Calu3 (cell line): ENCODE measurements at regions not wholly inside any gene's neighbourhood (a gene's known extent, or its start where the extent isn't known, plus 50 kb on each side); places are given as distances from the start of the nearest gene placed in this dataset.

Source experiments
- BruUV-seq: library from RNA; stranded (reverse); fragments of 400-500 nt; replicated peaks from 2 replicates; lab custom pipeline; 2021; lab: Mats Ljungman, UMichigan
- CTCF ChIA-PET: fragments of 300-600 bp; sonication (Branson Sonifier 250); formaldehyde crosslinking; loops from one replicate; lab custom pipeline; 2022; ENCODE audit warnings: antibody characterized with exemption; lab: Charles Lee
- DNase-seq: peaks from one replicate; pipeline ENCODE4 v3.0.0; 2022
- H3K27ac Mint-ChIP-seq: one replicate; pipeline ENCODE4 v1.8.0; 2022; ENCODE audit warnings: mixed read lengths; ENCODE audit not compliant: unreplicated experiment
- H3K27me3 Mint-ChIP-seq: one replicate; pipeline ENCODE4 v1.8.0; 2022; ENCODE audit warnings: mixed read lengths; ENCODE audit not compliant: unreplicated experiment
- H3K36me3 Mint-ChIP-seq: one replicate; pipeline ENCODE4 v1.8.0; 2022; ENCODE audit warnings: mild to moderate bottlenecking, moderate library complexity, mixed read lengths; ENCODE audit not compliant: insufficient read depth, unreplicated experiment
- H3K4me1 Mint-ChIP-seq: one replicate; pipeline ENCODE4 v1.8.0; 2022; ENCODE audit warnings: mild to moderate bottlenecking, low read depth, mixed read lengths; ENCODE audit not compliant: unreplicated experiment
- H3K4me3 Mint-ChIP-seq: one replicate; pipeline ENCODE4 v1.8.0; 2022; ENCODE audit warnings: mild to moderate bottlenecking, low read depth, moderate library complexity, mixed read lengths; ENCODE audit not compliant: unreplicated experiment
- H3K9me3 Mint-ChIP-seq: one replicate; pipeline ENCODE4 v1.8.0; 2022; ENCODE audit warnings: low read depth, mixed read lengths; ENCODE audit not compliant: unreplicated experiment
- intact Hi-C: fragments of 100-400 bp; cut with micrococcal nuclease; formaldehyde crosslinking; loops from one replicate; pipeline ENCODE4 v1.10.0; 2022; ENCODE audit not compliant: unreplicated experiment
- TF ChIP-seq, protein P1 (sequence below): fragments of 200-600 bp; IDR thresholded peaks from one replicate; pipeline ENCODE4 v1.8.0; 2022; ENCODE audit warnings: antibody characterized with exemption; ENCODE audit not compliant: unreplicated experiment

DNA sequence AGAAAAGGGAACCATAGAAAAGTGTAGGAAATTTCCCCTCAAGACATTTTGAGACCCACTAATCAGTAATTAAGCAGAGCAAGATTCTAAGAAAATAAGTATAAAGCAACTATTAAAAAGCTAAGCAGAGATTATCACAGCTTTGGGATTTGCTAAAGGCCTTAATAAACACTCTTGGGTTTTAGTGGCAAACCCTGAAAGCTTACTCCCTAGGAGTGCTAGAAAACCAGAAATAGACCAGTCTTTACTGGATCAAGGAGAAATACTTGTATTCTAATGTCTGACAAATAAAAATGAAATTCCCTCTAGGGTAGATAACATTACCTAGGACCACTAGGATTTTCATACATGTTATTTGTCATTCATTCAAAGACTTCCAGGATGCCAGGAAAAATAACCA is 510.8 kb downstream of the SPATA31D1 start:
- H3K27ac Mint-ChIP-seq: no peak overlapping the region
- no peaks in the 10 kb centered on the region for H3K27me3 Mint-ChIP-seq
- no TSS peak for BruUV-seq
- TF ChIP-seq, protein P1, sequence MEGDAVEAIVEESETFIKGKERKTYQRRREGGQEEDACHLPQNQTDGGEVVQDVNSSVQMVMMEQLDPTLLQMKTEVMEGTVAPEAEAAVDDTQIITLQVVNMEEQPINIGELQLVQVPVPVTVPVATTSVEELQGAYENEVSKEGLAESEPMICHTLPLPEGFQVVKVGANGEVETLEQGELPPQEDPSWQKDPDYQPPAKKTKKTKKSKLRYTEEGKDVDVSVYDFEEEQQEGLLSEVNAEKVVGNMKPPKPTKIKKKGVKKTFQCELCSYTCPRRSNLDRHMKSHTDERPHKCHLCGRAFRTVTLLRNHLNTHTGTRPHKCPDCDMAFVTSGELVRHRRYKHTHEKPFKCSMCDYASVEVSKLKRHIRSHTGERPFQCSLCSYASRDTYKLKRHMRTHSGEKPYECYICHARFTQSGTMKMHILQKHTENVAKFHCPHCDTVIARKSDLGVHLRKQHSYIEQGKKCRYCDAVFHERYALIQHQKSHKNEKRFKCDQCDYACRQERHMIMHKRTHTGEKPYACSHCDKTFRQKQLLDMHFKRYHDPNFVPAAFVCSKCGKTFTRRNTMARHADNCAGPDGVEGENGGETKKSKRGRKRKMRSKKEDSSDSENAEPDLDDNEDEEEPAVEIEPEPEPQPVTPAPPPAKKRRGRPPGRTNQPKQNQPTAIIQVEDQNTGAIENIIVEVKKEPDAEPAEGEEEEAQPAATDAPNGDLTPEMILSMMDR: no peak
- CTCF ChIA-PET: no interaction called here
- H3K36me3 Mint-ChIP-seq: no peaks in the 10 kb centered on the region
- no peak for DNase-seq
- H3K9me3 Mint-ChIP-seq: peaks cover 5% of the 10 kb centered on the region
- intact Hi-C loops: no loop called here
- no peaks in the 10 kb centered on the region for H3K4me1 Mint-ChIP-seq
- H3K4me3 Mint-ChIP-seq: no peak overlapping the region

GRCh38 chr9:82504620-82505019 is 516.0 kb downstream of the SPATA31D1 start:
- Mint-ChIP-seq H3K27ac (no peak overlapping the region), H3K9me3 (peaks cover 5% of the 10 kb centered on the region), H3K4me1 (no peaks in the 10 kb centered on the region), H3K36me3 (no peaks in the 10 kb centered on the region), H3K4me3 (no peak overlapping the region), H3K27me3 (no peaks in the 10 kb centered on the region)
- CTCF ChIA-PET: no interaction called here
- DNase-seq: no peak
- intact Hi-C loops: no loop called here
- no TSS peak for BruUV-seq
- TF ChIP-seq, protein P1: no peak

DNA sequence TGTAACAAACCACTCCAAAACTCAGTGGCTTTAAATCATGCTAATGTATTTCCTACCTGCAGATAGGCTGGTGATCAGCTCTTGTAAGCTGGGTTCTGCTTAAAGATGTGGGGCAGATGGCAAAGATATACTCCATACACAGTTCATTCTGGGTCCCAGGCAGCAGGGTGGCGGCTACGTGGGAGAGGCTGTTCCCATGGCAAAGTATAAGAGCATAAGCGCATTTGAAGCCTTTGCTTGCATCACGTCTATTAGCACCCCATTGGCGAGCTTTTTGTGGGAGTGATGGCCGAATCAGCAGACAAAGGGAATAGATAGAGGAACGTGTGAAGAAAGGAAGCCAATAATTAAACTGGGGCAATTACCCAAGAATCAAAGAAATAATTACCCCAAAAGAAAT is 523.1 kb downstream of the SPATA31D1 start:
- intact Hi-C loops: no loop called here
- no peak for DNase-seq
- TF ChIP-seq, protein P1: no peak
- Mint-ChIP-seq H3K36me3 (no peaks in the 10 kb centered on the region), H3K4me3 (no peak overlapping the region), H3K27me3 (no peaks in the 10 kb centered on the region), H3K27ac (no peak overlapping the region), H3K4me1 (no peaks in the 10 kb centered on the region), H3K9me3 (no peaks in the 10 kb centered on the region)
- CTCF ChIA-PET: no interaction called here
- no TSS peak for BruUV-seq

DNA sequence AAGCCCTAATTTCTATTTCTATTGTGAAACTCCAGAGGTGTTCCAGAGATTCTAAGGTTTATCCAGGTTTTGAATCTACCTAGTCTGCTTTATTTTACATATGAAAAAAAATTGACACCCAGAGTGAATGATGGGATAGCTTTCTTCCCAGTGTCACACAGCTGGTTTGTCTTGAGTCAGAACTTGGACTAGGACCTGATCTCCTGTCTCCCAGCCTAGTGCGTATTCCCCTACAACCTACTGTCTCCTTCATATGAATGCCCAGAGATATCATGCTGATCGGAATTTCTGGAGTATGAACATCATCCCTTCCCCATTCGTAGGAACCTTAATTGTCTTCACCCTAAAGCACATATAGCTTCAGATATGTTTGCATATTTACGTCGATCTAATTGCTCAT is 524.2 kb downstream of the SPATA31D1 start:
- TF ChIP-seq, protein P1: no peak
- Mint-ChIP-seq H3K4me3 (no peak overlapping the region), H3K27me3 (no peaks in the 10 kb centered on the region), H3K36me3 (no peaks in the 10 kb centered on the region), H3K27ac (no peak overlapping the region), H3K9me3 (no peaks in the 10 kb centered on the region), H3K4me1 (no peaks in the 10 kb centered on the region)
- intact Hi-C loops: no loop called here
- DNase-seq: no peak
- no TSS peak for BruUV-seq
- CTCF ChIA-PET: no interaction called here
